Colonic mucosa (tissue), 4 donors: ENCODE measurements at regions not wholly inside any gene's neighbourhood (a gene's known extent, or its start where the extent isn't known, plus 50 kb on each side); places are given as distances from the start of the nearest gene placed in this dataset.

Experiments
- DNase-seq: peaks from one replicate; pipeline ENCODE4 v3.0.0-alpha.2; 2020
- H3K27ac ChIP-seq: fragments of 200-600 bp; one replicate; pipeline ENCODE4 v1.8.0; 2021
- H3K27me3 ChIP-seq: fragments of 200-600 bp; one replicate; pipeline ENCODE4 v1.8.0; 2021
- H3K36me3 ChIP-seq: fragments of 200-600 bp; one replicate; pipeline ENCODE4 v1.8.0; 2021
- H3K4me1 ChIP-seq: fragments of 200-600 bp; one replicate; pipeline ENCODE4 v1.8.0; 2021; ENCODE audit warnings: mild to moderate bottlenecking
- H3K4me3 ChIP-seq: fragments of 200-600 bp; one replicate; pipeline ENCODE4 v1.8.0; 2021
- H3K9ac ChIP-seq, 2 donors: one replicate each; pipeline ENCODE4 v1.7.0; 2013; ENCODE audit warnings: control low read depth in 2 of 2, low read depth in 2 of 2, low read length in 2 of 2
- H3K9me3 ChIP-seq: fragments of 200-600 bp; one replicate; pipeline ENCODE4 v1.8.0; 2021
- CTCF ChIP-seq: fragments of 200-600 bp; IDR thresholded peaks from one replicate; pipeline ENCODE4 v1.8.0; 2022; ENCODE audit warnings: antibody characterized with exemption, mild to moderate bottlenecking
- intact Hi-C: fragments of 100-400 bp; cut with DNase I; formaldehyde crosslinking; loops from one replicate; pipeline ENCODE4 v1.14.1; 2022
- donor health status: healthy.
- donor health status: DM: no; HTN: no; CAD: no.
- donor health status: DM: no; HTN: no; CAD: no.

- no peaks in the 10 kb centered on the region for H3K27me3 ChIP-seq
- no peak overlapping the region for H3K9ac ChIP-seq
- TF ChIP-seq CTCF, result no peak
- intact Hi-C loops, result no loop called here
- H3K4me1 ChIP-seq, result no peaks in the 10 kb centered on the region
- H3K9me3 ChIP-seq, result no peaks in the 10 kb centered on the region
- no peak for DNase-seq
- no peaks in the 10 kb centered on the region for H3K36me3 ChIP-seq
- no peak overlapping the region for H3K27ac ChIP-seq
- no peak overlapping the region for H3K4me3 ChIP-seq
Observed at GRCh38 chr3:84439476-84439875, 519.3 kb upstream of the CADM2 start.

- H3K9ac ChIP-seq, result no peak overlapping the region
- no peaks in the 10 kb centered on the region for H3K4me1 ChIP-seq
- no peak overlapping the region for H3K4me3 ChIP-seq
- H3K27ac ChIP-seq, result no peak overlapping the region
- no peak for DNase-seq
- no peak for TF ChIP-seq CTCF
- H3K9me3 ChIP-seq, result no peaks in the 10 kb centered on the region
- no peaks in the 10 kb centered on the region for H3K27me3 ChIP-seq
- intact Hi-C loops, result no loop called here
- no peaks in the 10 kb centered on the region for H3K36me3 ChIP-seq
Observed at GRCh38 chr3:84440291-84440690, 518.5 kb upstream of the CADM2 start.

- H3K27me3 ChIP-seq, result no peaks in the 10 kb centered on the region
- no peak for TF ChIP-seq CTCF
- H3K36me3 ChIP-seq, result no peaks in the 10 kb centered on the region
- intact Hi-C loops, result no loop called here
- H3K9me3 ChIP-seq, result no peaks in the 10 kb centered on the region
- H3K4me3 ChIP-seq, result no peak overlapping the region
- no peaks in the 10 kb centered on the region for H3K4me1 ChIP-seq
- no peak overlapping the region for H3K27ac ChIP-seq
- DNase-seq, result no peak
- no peak overlapping the region for H3K9ac ChIP-seq
Observed at GRCh38 chr3:84442533-84442932, 516.3 kb upstream of the CADM2 start.

- Histone ChIP-seq H3K4me3 (no peak overlapping the region), H3K9ac (no peak overlapping the region), H3K27me3 (no peaks in the 10 kb centered on the region), H3K4me1 (no peaks in the 10 kb centered on the region), H3K27ac (no peak overlapping the region), H3K36me3 (no peaks in the 10 kb centered on the region), H3K9me3 (no peaks in the 10 kb centered on the region)
- no peak for DNase-seq
- no peak for TF ChIP-seq CTCF
- intact Hi-C loops, result no loop called here
Observed at GRCh38 chr3:84444726-84445521, 513.9 kb upstream of the CADM2 start.

- no peak for DNase-seq
- H3K4me1 ChIP-seq, result no peaks in the 10 kb centered on the region
- intact Hi-C loops, result no loop called here
- no peaks in the 10 kb centered on the region for H3K27me3 ChIP-seq
- no peaks in the 10 kb centered on the region for H3K9me3 ChIP-seq
- no peak for TF ChIP-seq CTCF
- no peak overlapping the region for H3K27ac ChIP-seq
- H3K4me3 ChIP-seq, result no peak overlapping the region
- no peak overlapping the region for H3K9ac ChIP-seq
- H3K36me3 ChIP-seq, result no peaks in the 10 kb centered on the region
Observed at GRCh38 chr3:84487296-84487695, 471.5 kb upstream of the CADM2 start.
